Ovary (tissue), 7 donors: ENCODE measurements at regions not wholly inside any gene's neighbourhood (a gene's known extent, or its start where the extent isn't known, plus 50 kb on each side); places are given as distances from the start of the nearest gene placed in this dataset.
"Not testable (repeated sequence)": the region's sequence is repeated elsewhere in the genome, so short reads cannot be mapped to it uniquely, and the experiment has no call there.

Experiments used
- DNase-seq, 5 donors: peaks; one replicate each; pipeline ENCODE4 v3.0.0-alpha.2; 2019 to 2020
- H3K27ac ChIP-seq, 2 donors: fragments of 200-600 bp; one replicate each; pipeline versions ENCODE4 v1.5.1 to v1.8.0; 2019 to 2022
- H3K27me3 ChIP-seq: fragments of 200-600 bp; one replicate; pipeline ENCODE4 v1.8.0; 2022
- H3K36me3 ChIP-seq: fragments of 200-600 bp; sonication (generic); one replicate; pipeline ENCODE4 v1.5.1; 2019
- H3K4me1 ChIP-seq: one replicate; pipeline ENCODE4 v1.8.1; 2013; ENCODE audit warnings: mild to moderate bottlenecking, moderate library complexity; ENCODE audit not compliant: insufficient read depth
- H3K4me3 ChIP-seq: fragments of 200-600 bp; sonication (generic); one replicate; pipeline ENCODE4 v1.5.1; 2017
- H3K9me3 ChIP-seq, 2 donors: fragments of 200-600 bp in 1 of 2; sonication (generic) in 1 of 2; one replicate each; pipeline versions ENCODE4 v1.5.1 to v1.8.1; 2013 to 2019; ENCODE audit warnings: mild to moderate bottlenecking in 1 of 2, moderate library complexity in 1 of 2
- CTCF ChIP-seq, 3 donors: fragments of 450-650 bp in 2 of 3; fragments of 200-600 bp in 1 of 3; IDR thresholded peaks; one replicate each; pipeline versions ENCODE4 v1.5.1 to v1.8.0; 2016 to 2022; ENCODE audit warnings: antibody characterized with exemption in 3 of 3, mild to moderate bottlenecking in 1 of 3
- EP300 ChIP-seq: sonication (generic); formaldehyde crosslinking; IDR thresholded peaks from one replicate; pipeline ENCODE4 v1.6.1; 2017; ENCODE audit warnings: antibody characterized with exemption
- POLR2A ChIP-seq: fragments of 450-650 bp; IDR thresholded peaks from one replicate; pipeline ENCODE4 v1.6.1; 2017; ENCODE audit warnings: antibody characterized with exemption, mild to moderate bottlenecking, moderate library complexity
- WGBS, 3 donors: extraction: QIAGEN DNeasy Blood & Tissue Kit in 1 of 3; methylation state at CpG; one replicate each; pipeline versions ENCODE4 v1.1.5 to v1.1.7; 2013 to 2017; 5-methylcytosine and 5-hydroxymethylcytosine counted together
- intact Hi-C, 4 donors: fragments of 100-400 bp; cut with DNase I; formaldehyde crosslinking; loops; one replicate each; pipeline versions ENCODE4 v1.11.0 to v1.15.1; 2022 to 2023
- donor health status: DM: no; HTN: no; CAD: no; lungs with moderate emphysema.
- donor health status: DM: no; HTN: no; CAD: no.
- donor health status: Bipolar disorder and iron deficiency.
- donor health status: DM: no; HTN: no; CAD: no.
- donor health status: DM: yes; HTN: yes; CAD: no.

- no peaks in the 10 kb centered on the region for H3K27me3 ChIP-seq
- H3K9me3 ChIP-seq, result no peaks in the 10 kb centered on the region
- no peak overlapping the region for H3K27ac ChIP-seq
- TF ChIP-seq CTCF (IDR thresholded peaks at IDR 0.05) (no peak), POLR2A (no peak)
- intact Hi-C loops, result no loop called here
- no peak for DNase-seq
- H3K36me3 ChIP-seq, result no peaks in the 10 kb centered on the region
- 90 to 92% (median 91%) methylated on average over 3 of the region's 3 CpGs for WGBS, 3 donors
- no peak overlapping the region for H3K4me3 ChIP-seq
- no peaks in the 10 kb centered on the region for H3K4me1 ChIP-seq
Measured at GRCh38 chr21:35162831-35163230, 113.7 kb upstream of the RUNX1 start.

- TF ChIP-seq EP300, result no peak
- no peak for TF ChIP-seq CTCF (IDR thresholded peaks at IDR 0.05)
- no peak for TF ChIP-seq POLR2A
Measured at GRCh38 chr21:35159881-35160280, 110.8 kb upstream of the RUNX1 start.

DNA sequence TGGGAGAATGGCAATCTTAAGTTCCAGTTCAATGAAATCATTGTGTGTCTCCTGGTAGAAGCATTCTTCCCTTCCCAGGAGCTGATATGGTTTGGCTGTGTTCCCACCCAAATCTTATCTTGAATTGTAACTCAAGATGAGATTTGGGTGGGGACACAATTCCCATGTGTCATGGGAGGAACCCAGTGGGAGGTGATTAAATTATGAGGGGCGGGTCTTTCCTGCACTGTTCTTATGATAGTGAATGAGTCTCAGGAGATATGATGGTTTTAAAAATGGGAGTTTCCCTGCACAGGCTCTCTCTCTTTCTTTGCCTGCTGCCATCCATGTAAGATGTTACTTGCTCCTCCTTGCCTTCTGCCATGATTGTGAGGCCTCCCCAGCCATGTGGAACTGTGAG, 108.3 kb upstream of the RUNX1 start:
- H3K36me3 ChIP-seq, intact Hi-C loops: not testable (repeated sequence)

More at GRCh38 chr21:35159881-35160280, 110.8 kb upstream of the RUNX1 start:
- H3K4me3 ChIP-seq, result no peak overlapping the region
- H3K27ac ChIP-seq, result no peak overlapping the region
- intact Hi-C loops, result no loop called here
- 39 to 45% (median 40%) methylated on average over 4 of the region's 4 CpGs for WGBS, 3 donors
- no peaks in the 10 kb centered on the region for H3K4me1 ChIP-seq
- H3K36me3 ChIP-seq, result no peaks in the 10 kb centered on the region
- no peak for DNase-seq
- peaks cover 0 to 3% of the 10 kb centered on the region in 2 donors for H3K9me3 ChIP-seq
- no peaks in the 10 kb centered on the region for H3K27me3 ChIP-seq

DNA sequence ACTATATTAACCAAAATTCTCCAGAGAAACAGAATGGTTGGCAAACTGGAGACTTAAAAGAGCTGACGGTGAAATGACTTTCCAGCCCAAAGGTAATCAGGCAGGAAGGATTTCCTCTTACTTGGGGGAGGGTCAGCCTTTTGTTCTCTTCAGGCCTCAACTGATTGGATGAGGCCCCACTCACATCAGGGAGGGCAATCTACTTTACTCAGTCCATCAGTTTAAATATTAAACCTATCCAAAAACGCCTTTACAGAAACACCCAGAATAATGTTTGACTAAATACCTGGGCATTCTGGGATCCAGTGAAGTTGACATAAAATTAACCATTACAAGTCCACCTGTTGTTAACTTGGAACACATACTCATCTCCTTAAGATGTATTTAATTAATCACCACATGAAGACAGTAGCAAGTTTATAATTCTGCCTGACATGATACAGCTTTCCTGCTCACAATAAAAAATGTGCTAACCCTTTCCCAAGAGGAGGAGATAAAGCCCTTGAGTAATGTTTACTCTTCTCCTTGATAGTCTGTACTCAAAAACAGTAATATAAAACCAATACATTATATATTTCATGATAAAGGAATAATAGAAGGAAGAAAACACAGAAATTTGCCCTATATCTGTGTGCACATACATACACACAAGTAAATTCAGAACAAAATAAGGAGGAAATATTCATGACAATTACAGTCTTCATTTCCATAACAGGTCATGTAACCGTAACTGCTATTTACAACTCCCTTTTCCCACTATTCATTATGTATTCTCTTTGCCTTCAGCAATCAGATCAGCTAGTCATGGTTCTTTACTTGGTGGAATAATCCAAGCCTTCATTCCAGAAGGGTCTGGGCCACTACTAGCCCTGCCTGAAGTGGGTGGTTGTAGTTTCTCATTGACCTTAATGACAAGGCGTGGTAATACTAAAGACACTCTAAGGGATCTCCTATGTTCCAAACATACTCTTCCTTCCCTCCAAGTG, 107.5 kb upstream of the RUNX1 start:
- intact Hi-C loops, result no loop called here
- DNase-seq, result no peak
- no peaks in the 10 kb centered on the region for H3K27me3 ChIP-seq
- no peaks in the 10 kb centered on the region for H3K4me1 ChIP-seq
- peaks cover 0 to 3% of the 10 kb centered on the region in 2 donors for H3K9me3 ChIP-seq
- 87 to 94% (median 91%) methylated on average over 4 of the region's 4 CpGs for WGBS, 3 donors
- no peak overlapping the region for H3K4me3 ChIP-seq
- H3K36me3 ChIP-seq, result no peaks in the 10 kb centered on the region
- no peak overlapping the region for H3K27ac ChIP-seq
- TF ChIP-seq POLR2A (no peak), EP300 (no peak)

More for the DNA sequence above, 108.3 kb upstream of the RUNX1 start:
- not testable (repeated sequence) for H3K27ac ChIP-seq, H3K9me3 ChIP-seq, H3K4me1 ChIP-seq, DNase-seq, H3K4me3 ChIP-seq, H3K27me3 ChIP-seq
- 92 to 100% (median 96%) methylated on average over 1 of the region's 1 CpG for WGBS, 3 donors

DNA sequence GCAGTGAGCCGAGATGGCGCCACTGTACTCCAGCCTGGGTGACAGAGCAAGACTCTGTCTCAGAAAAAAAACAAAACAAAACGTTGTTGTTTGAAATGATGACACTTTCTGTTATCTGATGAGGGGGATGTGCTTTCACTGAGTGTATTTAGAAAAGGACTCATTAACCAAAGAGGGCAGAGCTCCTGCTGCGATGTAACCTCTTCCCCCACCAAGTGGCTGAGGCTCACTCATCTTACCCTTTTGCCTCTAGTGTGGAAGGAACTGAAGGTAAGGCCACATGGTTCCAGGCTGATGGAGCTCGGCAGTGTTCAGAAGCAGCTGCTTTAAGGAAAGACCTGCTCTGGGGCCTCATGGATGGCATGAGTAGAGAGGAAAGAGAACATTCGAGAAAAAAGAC, 105.7 kb upstream of the RUNX1 start:
- Histone ChIP-seq H3K27ac (no peak overlapping the region), H3K9me3 (peaks cover 0 to 3% of the 10 kb centered on the region in 2 donors), H3K4me1 (no peaks in the 10 kb centered on the region), H3K4me3 (no peak overlapping the region), H3K27me3 (no peaks in the 10 kb centered on the region), H3K36me3 (no peaks in the 10 kb centered on the region)
- DNase-seq, result no peak
- 78 to 86% (median 80%) methylated on average over 6 of the region's 6 CpGs for WGBS, 3 donors
- no peak for TF ChIP-seq EP300
- no peak for TF ChIP-seq POLR2A
- TF ChIP-seq CTCF (IDR thresholded peaks at IDR 0.05), result no peak
- intact Hi-C loops, result no loop called here
